GM21737 (cell line): ENCODE measurements at regions not wholly inside any gene's neighbourhood (a gene's known extent, or its start where the extent isn't known, plus 50 kb on each side); places are given as distances from the start of the nearest gene placed in this dataset.

Source experiments
- ATAC-seq: cut with Tn5 transposase; IDR thresholded peaks from one replicate; pipeline ENCODE4 v1.9.1; 2021; ENCODE audit warnings: mild to moderate bottlenecking, moderate library complexity; ENCODE audit not compliant: unreplicated experiment

- no peak for ATAC-seq
These were observed 133.0 kb upstream of the LEF1 start for GRCh38 chr4:108301545-108302251.

GRCh38 chr4:108297605-108298004 lies 128.9 kb upstream of the LEF1 start:
- ATAC-seq, result no peak

- ATAC-seq, result no peak
These were observed 123.5 kb upstream of the LEF1 start for GRCh38 chr4:108292229-108292628.

DNA sequence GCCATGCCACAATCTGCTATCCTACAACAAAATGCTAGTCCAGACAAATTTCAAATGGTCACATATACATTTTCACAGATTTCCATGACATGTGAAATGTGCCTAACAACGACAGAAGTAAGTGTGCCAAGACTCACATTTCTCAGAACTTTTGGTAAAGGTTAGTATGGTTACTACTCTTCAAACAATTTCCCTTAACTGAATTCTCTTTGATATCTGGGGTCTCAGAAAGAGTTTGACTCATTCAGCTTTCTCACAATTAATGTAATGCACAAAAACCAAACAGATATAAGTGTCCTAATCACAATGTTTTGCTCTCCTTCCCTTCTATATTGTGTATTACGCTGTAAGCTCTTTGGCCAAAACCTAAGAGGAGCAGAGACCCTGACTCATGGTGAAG lies 122.4 kb upstream of the LEF1 start:
- no peak for ATAC-seq

DNA sequence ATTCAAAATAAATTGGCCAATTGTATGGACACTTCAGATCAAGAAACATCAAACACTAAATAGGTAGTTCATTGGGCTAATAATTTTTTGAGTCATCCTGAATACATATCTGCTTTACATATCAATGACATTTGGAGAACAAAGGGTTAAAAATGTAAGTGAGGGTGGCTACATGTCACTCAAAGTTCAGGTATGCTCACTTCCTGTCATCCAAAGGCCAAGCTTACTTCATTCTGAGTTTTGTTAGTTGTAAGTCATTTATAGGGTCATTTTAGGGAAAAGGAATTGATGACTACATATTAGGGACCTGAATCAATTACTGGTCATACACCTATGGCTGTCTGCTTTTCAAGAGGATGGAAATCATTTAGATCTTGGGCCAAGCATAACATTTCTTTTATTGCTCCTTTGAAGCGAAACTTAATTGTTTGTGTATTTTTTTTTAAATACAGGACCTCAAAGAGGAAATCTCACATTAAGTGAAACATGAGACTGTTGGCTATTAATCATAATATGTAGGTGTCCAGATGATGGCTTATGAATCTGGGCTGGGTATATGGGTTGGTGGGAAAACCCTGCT lies 119.2 kb upstream of the LEF1 start:
- no peak for ATAC-seq

- no peak for ATAC-seq
These were observed 111.3 kb upstream of the LEF1 start for GRCh38 chr4:108280072-108280471.

DNA sequence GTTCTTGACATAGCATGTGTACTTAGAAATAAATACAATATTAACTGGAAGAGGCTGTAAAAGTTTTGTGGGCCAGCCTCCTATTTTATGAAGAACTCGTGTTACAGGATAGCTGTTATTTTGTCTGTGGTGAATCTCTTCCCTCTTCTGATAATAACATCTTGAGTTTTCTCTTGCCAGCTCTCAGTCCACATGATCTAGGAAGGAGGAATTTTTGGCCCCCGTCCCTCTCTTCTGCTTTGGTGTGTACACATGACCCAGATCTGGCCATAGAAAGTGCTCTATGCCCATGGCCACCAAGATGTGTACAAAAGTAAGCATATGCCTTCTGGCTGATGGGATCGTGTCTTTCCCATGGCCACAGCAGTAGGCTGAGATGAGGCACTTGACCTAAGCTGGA lies 108.0 kb upstream of the LEF1 start:
- ATAC-seq, result no peak

DNA sequence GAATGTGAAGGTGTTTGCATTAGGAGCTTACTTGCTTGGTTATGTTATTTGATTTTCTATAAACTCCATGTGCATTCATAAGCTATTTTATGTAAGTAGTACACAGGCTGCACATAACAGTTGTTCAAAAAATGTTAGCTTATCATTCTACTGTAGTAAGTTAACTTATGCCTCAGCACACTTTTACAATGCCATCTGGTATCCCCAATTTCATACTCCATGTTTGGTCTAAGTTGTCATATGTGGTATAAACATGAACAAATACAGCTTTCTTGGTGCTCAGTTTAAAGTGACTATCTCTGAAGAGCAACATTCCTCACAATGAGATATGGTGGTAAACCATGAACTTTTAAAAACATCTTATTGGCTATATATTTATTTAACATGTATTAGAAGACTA lies 104.3 kb upstream of the LEF1 start:
- ATAC-seq, result no peak

GRCh38 chr4:108272561-108272960 lies 103.8 kb upstream of the LEF1 start:
- no peak for ATAC-seq

GRCh38 chr4:108272046-108272445 lies 103.3 kb upstream of the LEF1 start:
- ATAC-seq, result no peak

- ATAC-seq, result no peak
These were observed 102.0 kb upstream of the LEF1 start for GRCh38 chr4:108270466-108271450.

GRCh38 chr4:108264693-108265092 lies 96.0 kb upstream of the LEF1 start:
- ATAC-seq, result no peak

DNA sequence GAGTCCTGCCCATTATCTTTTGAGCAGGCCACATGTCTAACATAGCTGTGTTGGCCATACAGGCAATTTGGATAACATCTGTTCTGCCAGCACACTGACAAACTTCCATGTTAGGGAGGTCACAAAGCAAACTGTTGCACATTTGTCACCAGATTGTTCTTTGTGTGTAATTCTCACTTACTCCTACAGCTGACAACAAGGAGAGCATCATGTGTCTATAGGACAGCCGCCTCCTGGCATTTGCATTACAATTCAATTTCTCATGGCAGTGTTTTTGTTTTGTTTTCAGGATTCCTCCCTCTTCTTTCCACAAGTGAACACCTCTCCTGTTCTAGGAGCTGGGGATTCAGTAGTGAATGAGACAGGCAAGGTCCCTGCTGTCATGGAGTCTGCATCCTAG lies 94.3 kb upstream of the LEF1 start:
- no peak for ATAC-seq

DNA sequence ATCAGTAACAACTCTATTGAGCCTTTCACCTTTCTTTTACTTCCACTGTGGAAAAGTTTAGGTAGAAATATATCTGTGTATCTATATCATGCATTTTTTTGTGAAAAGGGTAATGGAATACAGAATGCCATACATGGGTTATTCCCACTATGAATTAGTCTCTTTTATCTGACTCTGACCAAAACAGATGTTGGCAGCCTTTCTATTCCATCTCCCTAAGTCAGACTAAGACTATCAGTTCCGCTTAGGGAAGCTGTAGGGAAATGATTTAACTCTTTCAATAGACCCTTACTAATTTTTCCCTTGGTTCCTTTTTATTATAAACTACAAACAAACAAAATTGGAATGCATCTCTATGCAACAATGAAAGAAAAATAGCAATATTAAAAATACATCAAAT lies 92.3 kb upstream of the LEF1 start:
- ATAC-seq, result no peak

- ATAC-seq, result no peak
These were observed 87.8 kb upstream of the LEF1 start for GRCh38 chr4:108256538-108256937.

GRCh38 chr4:108255203-108255747 lies 86.5 kb upstream of the LEF1 start:
- no peak for ATAC-seq

- no peak for ATAC-seq
These were observed 80.7 kb upstream of the LEF1 start for GRCh38 chr4:108249397-108249796.

DNA sequence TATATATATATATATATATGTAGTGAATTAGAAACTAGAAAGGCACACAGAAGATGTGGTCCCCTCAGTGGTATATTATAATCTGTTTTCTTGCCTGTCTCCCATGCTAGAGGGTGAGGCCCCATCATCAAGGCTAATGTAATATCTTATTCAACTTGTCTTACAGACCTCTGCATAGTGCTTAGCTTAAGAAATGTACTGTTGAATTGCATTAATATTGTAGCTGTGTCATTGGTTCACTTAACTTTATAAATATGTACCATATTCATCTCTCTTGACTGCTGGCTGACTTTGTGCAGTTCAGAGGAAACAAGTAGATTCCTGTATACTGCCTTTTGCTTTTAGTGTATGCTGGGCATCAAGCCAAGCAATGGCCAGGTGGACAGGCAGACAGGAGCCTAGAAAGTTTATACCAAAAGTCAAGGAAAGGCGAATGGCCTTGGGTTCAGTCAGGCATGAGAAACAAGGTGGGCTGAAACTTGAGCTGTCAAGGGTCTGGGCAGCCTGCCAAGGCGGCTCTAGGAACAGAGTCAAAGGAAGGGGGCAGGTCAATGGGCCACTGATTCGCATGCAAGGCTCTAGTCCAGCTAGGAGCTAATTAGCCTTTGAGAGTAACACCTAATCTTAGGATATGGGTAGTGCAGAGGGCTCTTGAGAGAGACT lies 78.8 kb upstream of the LEF1 start:
- no peak for ATAC-seq

DNA sequence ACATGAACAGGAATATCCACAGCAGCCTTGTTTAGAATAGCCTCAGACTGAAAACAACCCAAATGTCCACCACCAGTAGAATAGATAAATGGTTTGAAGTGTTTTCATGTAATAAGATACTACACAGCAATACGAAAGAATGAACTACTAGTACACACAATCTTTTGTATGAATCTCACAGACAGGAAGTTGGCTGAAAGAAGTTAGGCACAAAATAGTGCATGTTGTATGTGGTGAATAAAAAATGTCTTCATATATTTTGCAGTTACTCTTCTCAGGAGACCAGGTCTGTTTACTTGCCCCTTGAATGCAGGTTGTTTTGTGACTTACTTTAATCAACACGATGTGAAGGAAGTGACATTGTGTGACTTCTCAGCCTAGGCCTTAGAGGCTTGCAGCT lies 75.9 kb upstream of the LEF1 start:
- ATAC-seq, result no peak

- ATAC-seq, result no peak
These were observed 71.6 kb upstream of the LEF1 start for GRCh38 chr4:108240366-108240765.

DNA sequence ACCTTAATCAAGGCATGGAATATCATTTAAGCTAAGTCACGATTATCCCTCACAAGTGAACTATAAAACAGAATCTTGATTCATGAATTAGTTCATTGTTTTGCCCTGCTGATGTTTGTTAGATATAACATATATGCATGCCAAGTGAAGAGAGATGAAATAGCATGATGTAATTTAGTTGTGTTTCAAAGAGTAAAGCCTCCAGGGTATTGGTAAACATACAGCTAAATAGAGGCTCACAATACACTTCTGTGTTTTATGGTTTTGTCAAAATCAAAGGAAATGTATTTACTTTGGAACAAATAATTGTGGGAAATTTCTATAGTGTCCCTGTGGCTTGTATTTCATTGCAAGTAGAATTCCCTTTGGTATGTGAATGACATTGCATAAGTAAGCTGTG lies 69.0 kb upstream of the LEF1 start:
- ATAC-seq, result no peak
